HepG2 (cell line): ENCODE measurements at regions not wholly inside any gene's neighbourhood (a gene's known extent, or its start where the extent isn't known, plus 50 kb on each side); places are given as distances from the start of the nearest gene placed in this dataset.

Source experiments
- ATAC-seq: fragments of 200-7000 bp; cut with Tn5 transposase; 3 replicates; pipeline ENCODE4 v1.9.1; 2020; ENCODE audit warnings: mild to moderate bottlenecking, moderate library complexity
- BruUV-seq: library from RNA; stranded (reverse); fragments of 400-500 nt; replicated peaks from 2 replicates; lab custom pipeline; 2021; lab: Mats Ljungman, UMichigan
- CTCF ChIA-PET: fragments of 300-600 bp; formaldehyde crosslinking; extraction: SDS; loops from one replicate; lab custom pipeline; 2021; ENCODE audit warnings: low total read pairs, inconsistent platforms, low intra/inter-chr PET ratio; lab: Yijun Ruan, JAX
- POLR2A ChIA-PET: fragments of 350-600 bp; sonication (Branson Sonifier 250); formaldehyde crosslinking; loops from one replicate; lab custom pipeline; 2020; ENCODE audit warnings: antibody characterized with exemption, inconsistent platforms; lab: Yijun Ruan, JAX
- DNase-seq: peaks from one replicate; pipeline ENCODE4 v3.0.0-alpha.2; 2015; ENCODE audit warnings: low spot score
- FAIRE-seq: peaks from 3 replicates; lab custom pipeline; 2011; peaks lifted over from hg19 to GRCh38; lab: Jason Lieb, UNC
- H2AFZ ChIP-seq: one replicate; pipeline ENCODE4 v1.6.1; 2011; ENCODE audit warnings: low read length, inconsistent platforms
- H3K27ac ChIP-seq: fragments of 300-600 bp; 3 replicates; pipeline ENCODE4 v1.8.0; 2011; ENCODE audit warnings: mixed run types, mild to moderate bottlenecking, mixed read lengths, low read length, inconsistent platforms; ENCODE audit not compliant: insufficient read depth; ENCODE audit errors: extremely low read length
- H3K27me3 ChIP-seq, 2 experiments: fragments of 200-600 bp in 1 of 2; 2 replicates in 1 of 2; 3 replicates in 1 of 2; pipeline versions ENCODE4 v1.6.0 to v1.8.0; 2011; ENCODE audit warnings: low read length in 2 of 2, mild to moderate bottlenecking in 2 of 2, moderate library complexity in 2 of 2, inconsistent platforms in 1 of 2; ENCODE audit not compliant: insufficient read depth in 2 of 2, control insufficient read depth in 1 of 2
- H3K36me3 ChIP-seq, 2 experiments: fragments of 200-600 bp in 1 of 2; replicated peaks in 1 of 2; 2 replicates in 1 of 2; 3 replicates in 1 of 2; pipeline versions ENCODE4 v1.5.1 to v1.8.0; 2011; ENCODE audit warnings: low read length in 2 of 2, inconsistent platforms in 1 of 2; ENCODE audit not compliant: insufficient read depth in 2 of 2, control insufficient read depth in 1 of 2
- H3K4me1 ChIP-seq: 2 replicates; pipeline ENCODE4 v1.5.1; 2012; ENCODE audit warnings: low read length, inconsistent platforms; ENCODE audit not compliant: insufficient read depth
- H3K4me2 ChIP-seq: 2 replicates; pipeline ENCODE4 v1.6.0; 2011; ENCODE audit warnings: low read depth, low read length, inconsistent platforms
- H3K4me3 ChIP-seq, 3 experiments: fragments of 200-600 bp in 1 of 3; sonication (generic), shearing (Covaris generic) in 1 of 3; replicated peaks in 1 of 3; 2 replicates each; pipeline ENCODE4 v1.5.1; 2011 to 2016; ENCODE audit warnings: low read length in 3 of 3, inconsistent platforms in 2 of 3, low read depth in 2 of 3, mild to moderate bottlenecking in 2 of 3, control low read depth in 1 of 3, mixed read lengths in 1 of 3; ENCODE audit not compliant: insufficient read depth in 1 of 3
- H3K79me2 ChIP-seq: one replicate; pipeline ENCODE4 v1.6.1; 2011; ENCODE audit warnings: low read length, inconsistent platforms; ENCODE audit not compliant: insufficient read depth
- H3K9ac ChIP-seq: 2 replicates; pipeline ENCODE4 v1.6.0; 2011; ENCODE audit warnings: mild to moderate bottlenecking, low read depth, low read length, inconsistent platforms; ENCODE audit not compliant: insufficient read depth
- H3K9me3 ChIP-seq: 2 replicates; pipeline ENCODE4 v1.5.1; 2012; ENCODE audit warnings: mild to moderate bottlenecking, low read length
- H4K20me1 ChIP-seq: 2 replicates; pipeline ENCODE4 v1.6.0; 2011; ENCODE audit warnings: inconsistent platforms, mild to moderate bottlenecking, low read length, moderate library complexity; ENCODE audit not compliant: insufficient read depth
- MAFK ChIP-seq, 2 experiments: IDR thresholded peaks in 1 of 2; conservative IDR thresholded peaks in 1 of 2; 2 replicates each; pipeline ENCODE4 v1.6.1; 2011; ENCODE audit warnings: improper control_type of control experiment in 2 of 2, low read length in 2 of 2
- MEIS1 ChIP-seq: sonication (generic); formaldehyde crosslinking; IDR thresholded peaks from 2 replicates; pipeline ENCODE4 v1.9.0; 2021; ENCODE audit warnings: mild to moderate bottlenecking, missing genetic modification reagents, moderate library complexity, borderline replicate concordance
- SAP130 ChIP-seq: IDR thresholded peaks from 2 replicates; pipeline ENCODE4 v1.6.1; 2016; ENCODE audit warnings: low read depth
- ZNF777 ChIP-seq: sonication (generic); formaldehyde crosslinking; IDR thresholded peaks from 2 replicates; pipeline ENCODE4 v1.4.0; 2020; ENCODE audit warnings: missing genetic modification reagents
- WGBS: methylation state at CpG from one replicate; pipeline ENCODE4 v1.1.6; 2017; ENCODE audit warnings: low lambda C conversion rate; 5-methylcytosine and 5-hydroxymethylcytosine counted together
- in situ Hi-C: cut with HindIII; loops from 2 replicates; pipeline ENCODE4 v1.10.0; 2017; ENCODE audit warnings: low pct_unique_long_range_greater_than_20kb; ENCODE audit not compliant: extremely low pct_ligation_motif_present
- intact Hi-C: fragments of 100-400 bp; cut with micrococcal nuclease; formaldehyde crosslinking; loops from one replicate; pipeline ENCODE4 v1.10.0; 2022; ENCODE audit not compliant: unreplicated experiment
- TF ChIP-seq, protein P1 (sequence below): sonication (generic); formaldehyde crosslinking; IDR thresholded peaks from 2 replicates; pipeline ENCODE4 v1.8.0; 2023; ENCODE audit warnings: mild to moderate bottlenecking, missing genetic modification reagents

DNA sequence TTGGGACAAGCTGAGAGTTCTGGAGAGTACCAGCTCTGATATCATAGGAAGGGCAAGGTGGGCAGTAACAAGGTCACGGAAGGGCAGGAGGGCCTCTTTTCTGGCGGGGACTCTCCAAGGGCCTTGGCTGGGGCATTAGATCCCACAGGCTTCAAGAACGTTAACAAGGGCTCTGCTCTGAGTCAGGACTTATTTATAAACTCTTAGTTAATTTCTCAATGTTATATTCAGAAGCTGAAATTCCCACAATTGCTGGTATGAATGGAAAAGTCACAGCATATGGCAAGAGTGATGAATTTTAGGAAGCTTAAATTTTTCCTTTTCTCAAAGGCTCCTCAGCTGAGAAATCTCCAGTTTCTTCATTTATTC is 320.2 kb upstream of the TBC1D5 start (continued):
- TF ChIP-seq, protein P1, sequence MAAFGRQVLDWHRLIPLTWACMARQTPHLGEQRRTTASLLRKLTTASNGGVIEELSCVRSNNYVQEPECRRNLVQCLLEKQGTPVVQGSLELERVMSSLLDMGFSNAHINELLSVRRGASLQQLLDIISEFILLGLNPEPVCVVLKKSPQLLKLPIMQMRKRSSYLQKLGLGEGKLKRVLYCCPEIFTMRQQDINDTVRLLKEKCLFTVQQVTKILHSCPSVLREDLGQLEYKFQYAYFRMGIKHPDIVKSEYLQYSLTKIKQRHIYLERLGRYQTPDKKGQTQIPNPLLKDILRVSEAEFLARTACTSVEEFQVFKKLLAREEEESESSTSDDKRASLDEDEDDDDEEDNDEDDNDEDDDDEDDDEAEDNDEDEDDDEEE: no peak
- TF ChIP-seq SAP130 (no peak), ZNF777 (no peak)

DNA sequence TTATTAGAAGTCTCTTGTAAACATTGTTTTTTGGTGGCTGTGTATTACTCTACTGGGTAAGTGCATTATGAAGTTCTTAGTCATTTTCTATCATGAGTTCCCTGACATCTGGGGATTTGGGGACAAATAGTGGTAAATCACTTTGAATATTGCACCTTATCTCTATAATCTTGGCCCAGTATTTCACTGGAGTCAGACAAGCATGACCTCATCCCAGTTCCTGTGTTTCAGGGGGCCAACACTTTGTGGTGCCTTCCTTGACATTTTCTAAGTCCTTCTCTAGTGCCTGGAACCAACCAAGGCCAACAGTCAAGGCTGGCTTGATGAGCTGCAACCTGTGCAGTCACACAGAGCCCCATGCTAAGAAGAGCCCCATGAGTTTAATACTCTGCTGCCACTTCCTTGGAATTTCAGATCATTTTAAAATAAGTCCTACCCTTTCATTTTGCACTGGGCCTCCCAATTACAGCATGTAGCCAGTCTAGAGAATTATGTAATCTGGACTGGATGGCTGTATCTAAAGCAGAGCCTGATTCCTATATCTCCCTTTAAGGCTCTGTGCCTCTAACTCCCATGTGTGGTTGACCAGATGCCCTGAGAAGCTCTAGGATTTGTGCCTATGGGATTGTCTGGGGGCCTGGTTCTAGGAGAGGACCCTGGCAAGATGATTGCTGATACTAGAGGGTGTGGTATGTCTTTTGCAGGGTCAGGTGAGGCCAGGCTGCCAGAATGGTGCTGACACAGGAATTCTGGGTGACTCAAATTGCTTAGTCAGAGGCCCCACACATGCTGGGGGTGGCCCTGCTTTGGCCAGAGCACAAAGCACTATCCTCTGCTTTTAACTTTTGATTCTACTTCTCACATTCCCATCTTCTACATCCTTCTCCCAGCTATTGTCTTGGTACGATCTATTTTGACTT is 319.6 kb upstream of the TBC1D5 start:
- no peak overlapping the region for H2AFZ ChIP-seq
- ChIA-PET POLR2A (no interaction called here), CTCF (no interaction called here)
- H3K79me2 ChIP-seq: no peaks in the 10 kb centered on the region
- H3K4me2 ChIP-seq: no peak overlapping the region
- H3K9me3 ChIP-seq: no peaks in the 10 kb centered on the region
- no peaks in the 10 kb centered on the region for H4K20me1 ChIP-seq
- H3K4me3 ChIP-seq: no peak overlapping the region
- H3K27ac ChIP-seq: no peak overlapping the region
- DNase-seq: no peak
- WGBS: 0% methylated on average over 1 of the region's 1 CpG
- H3K27me3 ChIP-seq: no peaks in the 10 kb centered on the region
- H3K4me1 ChIP-seq: no peaks in the 10 kb centered on the region
- no peak for TF ChIP-seq MEIS1 (CRISPR knock-in tag)
- TF ChIP-seq MAFK (conservative IDR thresholded peaks at IDR 0.05 in 1 of 2, IDR thresholded peaks at IDR 0.05 in 1 of 2; ENCODE audit: low read length in 2 of 2): peak in 1 of 2 experiments; percentile 29; a peak in 1 of 4 replicates
- TF ChIP-seq, all 625 proteins: peak for 1
- no peak overlapping the region for H3K9ac ChIP-seq
- intact Hi-C loops: no loop called here
- in situ Hi-C loops: no loop called here
- no peaks in the 10 kb centered on the region for H3K36me3 ChIP-seq
- no peak for ATAC-seq
- FAIRE-seq: no peak
- no TSS peak for BruUV-seq
